HFF-Myc (cell line): ENCODE measurements at regions not wholly inside any gene's neighbourhood (a gene's known extent, or its start where the extent isn't known, plus 50 kb on each side); places are given as distances from the start of the nearest gene placed in this dataset.

Experiments used
- DNase-seq: peaks from one replicate; pipeline ENCODE4 v3.0.0-alpha.2; 2011; ENCODE audit warnings: low read depth; ENCODE audit errors: extremely low read depth
- H3K4me3 ChIP-seq: replicated peaks from 2 replicates; pipeline ENCODE4 v1.5.1; 2011; ENCODE audit warnings: low read depth, mild to moderate bottlenecking, control low read depth, low read length
- TF ChIP-seq, protein P1 (sequence below): IDR thresholded peaks from 2 replicates; pipeline ENCODE4 v1.5.1; 2012; ENCODE audit warnings: mild to moderate bottlenecking, low read depth, low read length, control low read depth; ENCODE audit errors: missing control alignments

DNA sequence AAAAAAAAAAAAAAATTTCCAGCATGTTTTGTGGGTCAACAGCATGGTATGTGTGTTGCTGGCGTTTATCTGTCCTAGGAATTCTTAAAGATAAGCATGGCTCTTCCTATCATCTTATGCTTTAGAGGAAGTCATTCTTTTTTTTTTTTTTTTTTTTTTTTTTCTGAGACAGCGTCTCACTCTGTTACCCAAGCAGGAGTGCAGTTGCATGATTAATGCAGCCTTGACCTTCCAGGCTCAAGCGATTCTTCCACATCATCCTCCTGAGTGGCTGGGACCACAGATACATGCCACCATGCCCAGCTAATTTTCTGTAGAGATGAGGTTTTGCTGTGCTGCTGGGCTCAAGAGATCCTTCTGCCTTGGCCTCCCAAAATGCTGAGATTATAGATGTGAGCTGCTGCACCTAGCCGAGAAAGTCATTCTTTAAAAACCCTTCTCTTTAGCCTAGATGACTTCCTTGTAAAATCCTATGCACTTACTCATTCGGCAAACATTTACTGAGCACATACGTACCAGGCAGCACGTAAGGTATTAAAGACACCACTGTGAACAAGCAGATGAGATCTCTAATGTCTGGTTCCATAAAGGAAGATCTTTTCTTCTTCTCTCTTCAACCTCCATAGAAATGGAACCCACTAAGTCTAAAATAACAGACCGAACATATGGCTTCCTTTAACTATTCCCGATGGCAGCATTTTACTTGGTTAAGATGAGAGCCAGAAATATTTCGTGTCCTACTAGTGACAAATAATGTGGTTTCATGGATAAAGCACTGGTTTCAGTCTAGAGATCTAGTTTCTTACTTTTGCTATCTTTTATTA lies 122.4 kb downstream of the RIN2 start:
- DNase-seq, result no peak
- TF ChIP-seq, protein P1, sequence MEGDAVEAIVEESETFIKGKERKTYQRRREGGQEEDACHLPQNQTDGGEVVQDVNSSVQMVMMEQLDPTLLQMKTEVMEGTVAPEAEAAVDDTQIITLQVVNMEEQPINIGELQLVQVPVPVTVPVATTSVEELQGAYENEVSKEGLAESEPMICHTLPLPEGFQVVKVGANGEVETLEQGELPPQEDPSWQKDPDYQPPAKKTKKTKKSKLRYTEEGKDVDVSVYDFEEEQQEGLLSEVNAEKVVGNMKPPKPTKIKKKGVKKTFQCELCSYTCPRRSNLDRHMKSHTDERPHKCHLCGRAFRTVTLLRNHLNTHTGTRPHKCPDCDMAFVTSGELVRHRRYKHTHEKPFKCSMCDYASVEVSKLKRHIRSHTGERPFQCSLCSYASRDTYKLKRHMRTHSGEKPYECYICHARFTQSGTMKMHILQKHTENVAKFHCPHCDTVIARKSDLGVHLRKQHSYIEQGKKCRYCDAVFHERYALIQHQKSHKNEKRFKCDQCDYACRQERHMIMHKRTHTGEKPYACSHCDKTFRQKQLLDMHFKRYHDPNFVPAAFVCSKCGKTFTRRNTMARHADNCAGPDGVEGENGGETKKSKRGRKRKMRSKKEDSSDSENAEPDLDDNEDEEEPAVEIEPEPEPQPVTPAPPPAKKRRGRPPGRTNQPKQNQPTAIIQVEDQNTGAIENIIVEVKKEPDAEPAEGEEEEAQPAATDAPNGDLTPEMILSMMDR, result no peak
- no peak overlapping the region for H3K4me3 ChIP-seq

DNA sequence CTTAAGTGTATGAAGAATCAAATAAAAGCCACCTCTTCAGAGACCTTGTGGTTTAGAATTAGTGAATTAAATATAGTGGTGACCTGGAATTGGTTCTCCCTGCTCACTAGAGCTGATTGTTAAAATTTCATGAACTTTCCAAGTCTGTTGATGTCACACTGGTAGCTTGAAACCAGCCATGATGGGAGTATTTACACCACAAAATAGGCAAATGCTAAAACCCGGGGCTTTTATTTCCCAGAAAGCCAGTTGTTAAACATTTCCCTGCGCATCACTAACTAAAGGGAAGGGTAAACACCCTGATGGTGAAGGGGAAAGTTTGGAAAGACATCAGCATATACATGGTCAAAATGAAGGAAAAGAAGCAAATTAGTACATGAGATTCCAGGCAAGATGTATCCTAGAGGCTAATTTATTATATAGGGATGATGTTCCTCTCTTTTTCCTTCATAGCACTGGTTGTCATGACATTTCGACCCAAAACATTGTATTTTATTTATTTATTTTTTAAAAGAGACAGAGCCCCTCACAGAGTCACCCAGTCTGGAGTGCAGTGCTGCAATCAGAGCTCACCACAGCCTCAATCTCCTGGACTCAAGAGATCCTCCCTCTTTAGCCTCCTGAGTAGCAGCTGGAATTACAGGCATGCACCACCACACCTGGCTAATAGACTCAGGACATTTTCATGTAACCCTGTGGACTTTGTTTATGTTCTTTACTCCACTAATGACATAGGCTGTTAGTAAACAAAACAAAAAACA lies 123.2 kb downstream of the RIN2 start:
- no peak for DNase-seq
- no peak overlapping the region for H3K4me3 ChIP-seq
- TF ChIP-seq, protein P1, result no peak

DNA sequence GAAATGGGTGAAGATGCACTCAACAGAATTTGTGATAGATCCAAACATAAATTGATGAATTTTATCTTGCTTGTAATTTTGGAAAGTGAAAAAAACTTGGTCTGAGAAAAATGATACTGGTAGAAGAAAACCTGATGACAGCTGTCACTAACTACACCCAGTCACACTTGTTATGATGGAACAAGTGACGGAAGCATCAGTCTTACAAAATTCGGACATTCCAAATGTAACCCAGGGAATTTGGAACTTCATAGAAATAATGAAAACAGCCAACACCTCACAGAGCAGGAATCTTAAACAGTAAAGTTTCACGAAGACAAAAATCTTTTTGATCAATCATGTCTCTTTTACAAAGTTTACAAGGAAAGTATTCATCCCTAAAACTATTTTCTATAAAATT lies 123.9 kb downstream of the RIN2 start:
- TF ChIP-seq, protein P1, result no peak
- H3K4me3 ChIP-seq, result no peak overlapping the region
- no peak for DNase-seq

DNA sequence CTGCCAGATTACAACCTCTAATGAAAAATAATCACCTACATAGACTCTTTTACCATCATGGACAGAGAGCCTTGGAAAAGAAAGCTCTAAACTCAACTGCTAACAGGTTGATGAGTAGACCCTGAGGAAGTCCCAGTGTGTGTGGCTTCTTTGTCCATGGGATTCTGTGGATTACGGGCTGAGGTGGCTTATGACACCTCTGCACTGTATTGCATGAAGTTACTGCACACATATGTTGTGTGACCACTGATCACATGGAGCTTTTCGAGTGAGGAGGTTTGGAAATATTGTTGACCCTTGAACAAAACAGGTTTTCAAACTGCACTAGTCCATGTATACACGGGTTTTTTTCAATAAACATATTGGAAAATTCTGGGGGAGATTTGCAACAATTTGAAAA lies 124.4 kb downstream of the RIN2 start:
- H3K4me3 ChIP-seq, result no peak overlapping the region
- TF ChIP-seq, protein P1, result no peak
- no peak for DNase-seq

DNA sequence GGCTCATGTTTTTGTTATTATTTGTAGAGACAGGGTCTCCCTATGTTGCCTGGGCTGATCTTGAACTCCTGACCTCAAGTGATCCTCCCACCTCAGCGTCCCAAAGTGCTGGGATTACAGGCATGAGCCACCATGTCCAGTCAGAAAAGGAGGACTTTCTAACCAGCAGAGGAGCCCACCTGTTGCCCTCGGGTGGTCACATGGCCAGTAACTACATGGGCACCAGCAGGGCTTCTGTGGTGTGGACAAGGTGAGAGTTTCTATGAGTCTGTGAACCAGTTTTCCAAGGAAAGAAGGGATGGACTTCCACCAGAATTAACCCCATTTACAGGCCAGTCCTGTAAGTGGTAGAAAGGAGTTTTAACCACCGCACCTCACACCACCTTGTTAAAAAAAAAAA lies 125.4 kb downstream of the RIN2 start:
- no peak overlapping the region for H3K4me3 ChIP-seq
- no peak for DNase-seq
- TF ChIP-seq, protein P1, result no peak

DNA sequence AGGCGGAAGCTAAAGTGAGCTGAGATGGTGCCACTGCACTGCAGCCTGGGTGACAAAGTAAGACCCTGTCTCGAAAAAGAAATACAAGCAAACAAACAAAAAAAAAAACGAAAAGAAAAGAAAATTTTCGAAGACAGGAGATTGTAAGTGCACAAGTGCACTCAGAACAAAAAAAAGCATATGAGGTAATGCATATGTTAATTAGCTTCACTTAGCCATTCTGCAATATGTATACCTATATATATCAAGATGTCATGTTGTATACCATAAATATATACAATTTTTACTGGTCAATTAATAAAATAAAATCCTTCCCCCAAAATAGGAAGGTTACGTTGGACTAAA lies 127.5 kb downstream of the RIN2 start:
- TF ChIP-seq, protein P1, result no peak
- DNase-seq, result no peak
- H3K4me3 ChIP-seq, result no peak overlapping the region
